Left hindlimb (tissue), 1 donor: ENCODE measurements at regions not wholly inside any gene's neighbourhood (a gene's known extent, or its start where the extent isn't known, plus 50 kb on each side); places are given as distances from the start of the nearest gene placed in this dataset.
"Not testable (repeated sequence)": the region's sequence is repeated elsewhere in the genome, so short reads cannot be mapped to it uniquely, and the experiment has no call there.

ENCODE experiments used
- DNase-seq: peaks from one replicate; pipeline ENCODE4 v3.0.0-alpha.2; 2018

- DNase-seq, result no peak
These were observed 99.8 kb downstream of the CCDC71L start for GRCh38 chr7:106561151-106561550.

GRCh38 chr7:106560482-106560881 lies 100.5 kb downstream of the CCDC71L start:
- no peak for DNase-seq

- not testable (repeated sequence) for DNase-seq
These were observed 104.7 kb downstream of the CCDC71L start for GRCh38 chr7:106556244-106556643.

GRCh38 chr7:106554623-106555022 lies 106.3 kb downstream of the CCDC71L start:
- DNase-seq, result not testable (repeated sequence)

- DNase-seq, result no peak
These were observed 107.5 kb downstream of the CCDC71L start for GRCh38 chr7:106553446-106553836.

GRCh38 chr7:106552645-106553445 lies 108.1 kb downstream of the CCDC71L start:
- no peak for DNase-seq

GRCh38 chr7:106551936-106552335 lies 109.0 kb downstream of the CCDC71L start:
- no peak for DNase-seq

GRCh38 chr7:106548491-106548890 lies 112.5 kb downstream of the CCDC71L start:
- no peak for DNase-seq

- DNase-seq, result no peak
These were observed 115.7 kb downstream of the CCDC71L start for GRCh38 chr7:106545275-106545674.

- DNase-seq, result no peak
These were observed 117.7 kb downstream of the CCDC71L start for GRCh38 chr7:106543221-106543757.

GRCh38 chr7:106542550-106543220 lies 118.3 kb downstream of the CCDC71L start:
- no peak for DNase-seq

- DNase-seq, result no peak
These were observed 122.3 kb downstream of the CCDC71L start for GRCh38 chr7:106538638-106539037.

- no peak for DNase-seq
These were observed 123.8 kb downstream of the CCDC71L start for GRCh38 chr7:106537119-106537518.

- DNase-seq, result no peak
These were observed 124.9 kb downstream of the CCDC71L start for GRCh38 chr7:106536079-106536478.

GRCh38 chr7:106535234-106535932 lies 125.6 kb downstream of the CCDC71L start:
- no peak for DNase-seq

GRCh38 chr7:106534271-106534846 lies 126.6 kb downstream of the CCDC71L start:
- no peak for DNase-seq

GRCh38 chr7:106530183-106530582 lies 130.8 kb downstream of the CCDC71L start:
- not testable (repeated sequence) for DNase-seq

GRCh38 chr7:106526617-106527016 lies 134.3 kb downstream of the CCDC71L start:
- not testable (repeated sequence) for DNase-seq

GRCh38 chr7:106524690-106525059 lies 136.3 kb downstream of the CCDC71L start:
- DNase-seq, result no peak

- DNase-seq, result no peak
These were observed 137.5 kb downstream of the CCDC71L start for GRCh38 chr7:106523482-106523881.

- no peak for DNase-seq
These were observed 138.3 kb downstream of the CCDC71L start for GRCh38 chr7:106522696-106523095.

GRCh38 chr7:106521541-106521940 lies 139.4 kb downstream of the CCDC71L start:
- DNase-seq, result no peak

- no peak for DNase-seq
These were observed 139.9 kb downstream of the CCDC71L start for GRCh38 chr7:106520962-106521514.
